D721Med (cell line): ENCODE measurements at regions not wholly inside any gene's neighbourhood (a gene's known extent, or its start where the extent isn't known, plus 50 kb on each side); places are given as distances from the start of the nearest gene placed in this dataset.

Experiments used
- DNase-seq: peaks from one replicate; pipeline ENCODE4 v3.0.0; 2011; ENCODE audit warnings: low spot score; ENCODE audit not compliant: insufficient read length
- FAIRE-seq: peaks from 2 replicates; lab custom pipeline; 2011; peaks lifted over from hg19 to GRCh38; lab: Jason Lieb, UNC
- CTCF ChIP-seq: IDR thresholded peaks from 2 replicates; pipeline ENCODE4 v1.5.1; 2012; ENCODE audit warnings: mild to moderate bottlenecking, control low read depth; ENCODE audit not compliant: insufficient read depth; ENCODE audit errors: missing control alignments

- DNase-seq: no peak
- no peak for TF ChIP-seq CTCF
- FAIRE-seq: no peak
Observed at GRCh38 chr10:83458611-83459010, 680.7 kb upstream of the GHITM start.

DNA sequence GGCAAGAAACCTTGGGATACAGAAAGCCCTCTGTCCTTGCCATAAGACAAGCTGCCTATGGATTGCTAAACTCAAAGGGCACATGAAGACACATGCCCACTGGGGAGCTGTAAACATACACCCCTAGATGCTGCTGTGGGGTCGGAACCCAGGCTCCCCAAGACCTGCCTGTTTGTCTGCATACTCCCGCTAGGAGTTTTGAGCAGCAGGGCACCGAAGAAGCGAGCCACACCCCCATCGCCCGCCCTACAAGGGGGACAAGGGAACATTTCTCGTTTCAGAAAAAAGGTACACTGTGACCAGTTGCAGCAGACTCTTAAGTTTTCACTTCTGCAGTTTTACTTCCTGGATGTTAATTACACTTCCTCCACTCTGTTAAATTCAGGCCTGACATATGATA lies 680.2 kb upstream of the GHITM start:
- TF ChIP-seq CTCF: no peak
- FAIRE-seq (no peak), DNase-seq (no peak)

GRCh38 chr10:83469728-83470331 lies 669.5 kb upstream of the GHITM start:
- no peak for DNase-seq
- TF ChIP-seq CTCF: no peak
- no peak for FAIRE-seq

- no peak for TF ChIP-seq CTCF
- FAIRE-seq (no peak), DNase-seq (no peak)
Observed at GRCh38 chr10:83476211-83476610, 663.1 kb upstream of the GHITM start.

DNA sequence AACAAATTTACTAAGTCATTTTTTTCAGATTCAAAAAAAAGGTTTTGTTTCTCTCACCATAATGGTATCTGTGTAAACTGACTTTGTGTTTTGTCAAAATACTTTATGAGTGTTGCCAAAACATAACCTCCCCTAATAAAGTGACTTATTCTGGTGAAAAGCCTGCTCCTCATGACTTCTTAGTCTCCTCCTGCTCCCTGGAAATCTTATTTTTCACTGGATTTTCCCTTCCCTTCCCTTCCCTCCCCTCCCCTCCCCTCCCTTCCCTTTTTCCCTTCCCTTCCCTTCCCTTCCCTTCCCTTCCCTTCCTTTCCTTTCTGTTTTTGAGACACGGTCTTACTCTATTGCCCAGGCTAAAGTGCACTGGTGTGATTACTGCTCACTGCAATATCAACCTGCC lies 650.1 kb upstream of the GHITM start:
- TF ChIP-seq CTCF: no peak
- FAIRE-seq (no peak), DNase-seq (no peak)

GRCh38 chr10:83492004-83492403 lies 647.3 kb upstream of the GHITM start:
- DNase-seq (no peak), FAIRE-seq (no peak)
- TF ChIP-seq CTCF: no peak

DNA sequence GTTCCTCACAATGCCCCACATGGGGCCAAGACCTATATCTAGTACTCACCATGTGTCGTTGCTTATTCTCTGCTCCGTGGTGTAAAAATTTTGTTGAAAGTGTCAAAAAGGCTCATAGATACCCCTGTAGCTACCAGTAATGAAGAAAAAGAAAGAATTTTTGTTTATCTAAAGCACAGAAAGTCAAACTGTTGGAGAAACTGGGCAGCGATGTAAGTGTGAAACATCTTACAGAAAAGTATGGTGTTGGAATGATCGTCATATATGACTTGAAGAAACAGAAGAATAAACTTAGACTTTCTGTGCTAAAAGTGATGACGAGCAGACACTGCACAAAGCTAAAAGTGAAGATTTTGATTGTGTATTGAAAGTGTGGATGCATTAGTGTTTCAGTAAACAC lies 626.6 kb upstream of the GHITM start:
- no peak for FAIRE-seq
- no peak for TF ChIP-seq CTCF
- no peak for DNase-seq
